RWPE1 (cell line): ENCODE measurements at regions not wholly inside any gene's neighbourhood (a gene's known extent, or its start where the extent isn't known, plus 50 kb on each side); places are given as distances from the start of the nearest gene placed in this dataset.

Experiments
- CTCF ChIA-PET: fragments of 350-600 bp; sonication (Branson Sonifier 250); formaldehyde crosslinking; extraction: SDS; loops from one replicate; lab custom pipeline; 2021; lab: Yijun Ruan, JAX
- POLR2A ChIA-PET: fragments of 400-600 bp; formaldehyde crosslinking; extraction: SDS; loops from one replicate; lab custom pipeline; 2020; ENCODE audit warnings: antibody characterized with exemption; ENCODE audit not compliant: low non-redundant PET; lab: Yijun Ruan, JAX
- DNase-seq: peaks from one replicate; pipeline ENCODE4 v3.0.0; 2012; ENCODE audit warnings: low spot score
- H3K27ac ChIP-seq: fragments of 450-650 bp; 2 replicates; pipeline ENCODE4 v1.5.1; 2017
- TF ChIP-seq, protein P1 (sequence below): fragments of 450-650 bp; conservative IDR thresholded peaks from 2 replicates; pipeline ENCODE4 v1.5.1; 2017; ENCODE audit warnings: low read depth, mild to moderate bottlenecking

DNA sequence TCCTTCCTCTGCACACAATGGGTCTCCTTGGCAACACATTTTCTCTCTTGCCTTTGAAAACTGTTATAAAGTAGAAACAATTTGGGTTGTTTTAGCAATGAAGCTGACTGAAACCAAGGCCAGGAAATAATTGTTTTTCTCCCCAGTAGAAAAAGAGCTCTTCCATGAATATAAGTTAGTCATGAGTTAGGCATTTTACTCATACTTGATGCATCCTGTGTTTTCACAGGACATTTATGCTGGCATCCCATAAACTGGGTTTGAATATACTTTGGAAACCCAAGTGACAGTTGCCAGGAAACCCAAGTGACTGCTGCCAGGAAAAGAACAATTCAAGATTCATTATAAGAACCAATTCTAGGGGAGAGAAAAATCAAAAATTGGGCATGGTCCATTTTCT is 128.6 kb upstream of the NPY2R start:
- POLR2A ChIA-PET: no interaction called here
- no peak for DNase-seq
- no peak overlapping the region for H3K27ac ChIP-seq
- TF ChIP-seq, protein P1, sequence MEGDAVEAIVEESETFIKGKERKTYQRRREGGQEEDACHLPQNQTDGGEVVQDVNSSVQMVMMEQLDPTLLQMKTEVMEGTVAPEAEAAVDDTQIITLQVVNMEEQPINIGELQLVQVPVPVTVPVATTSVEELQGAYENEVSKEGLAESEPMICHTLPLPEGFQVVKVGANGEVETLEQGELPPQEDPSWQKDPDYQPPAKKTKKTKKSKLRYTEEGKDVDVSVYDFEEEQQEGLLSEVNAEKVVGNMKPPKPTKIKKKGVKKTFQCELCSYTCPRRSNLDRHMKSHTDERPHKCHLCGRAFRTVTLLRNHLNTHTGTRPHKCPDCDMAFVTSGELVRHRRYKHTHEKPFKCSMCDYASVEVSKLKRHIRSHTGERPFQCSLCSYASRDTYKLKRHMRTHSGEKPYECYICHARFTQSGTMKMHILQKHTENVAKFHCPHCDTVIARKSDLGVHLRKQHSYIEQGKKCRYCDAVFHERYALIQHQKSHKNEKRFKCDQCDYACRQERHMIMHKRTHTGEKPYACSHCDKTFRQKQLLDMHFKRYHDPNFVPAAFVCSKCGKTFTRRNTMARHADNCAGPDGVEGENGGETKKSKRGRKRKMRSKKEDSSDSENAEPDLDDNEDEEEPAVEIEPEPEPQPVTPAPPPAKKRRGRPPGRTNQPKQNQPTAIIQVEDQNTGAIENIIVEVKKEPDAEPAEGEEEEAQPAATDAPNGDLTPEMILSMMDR: no peak
- CTCF ChIA-PET: no interaction called here

DNA sequence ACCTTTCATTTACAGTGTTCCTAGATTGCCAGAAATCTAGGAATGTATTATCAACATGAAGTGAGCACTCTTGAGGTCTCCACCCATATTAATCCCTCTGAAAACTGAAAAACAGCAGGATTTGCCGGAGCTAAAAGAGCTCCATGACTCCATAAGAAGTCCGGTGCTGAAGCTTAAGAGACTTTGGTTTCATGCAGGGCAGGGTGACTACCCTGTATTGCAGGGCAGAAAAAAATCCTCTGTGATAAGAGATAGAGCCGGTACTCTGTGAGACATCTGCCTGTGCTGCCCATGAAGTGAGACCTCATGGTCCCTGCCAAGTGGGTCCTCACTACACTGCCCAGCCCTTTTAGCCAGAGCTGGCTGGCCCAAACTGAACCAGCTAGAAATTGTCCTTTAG is 127.2 kb upstream of the NPY2R start:
- POLR2A ChIA-PET: no interaction called here
- TF ChIP-seq, protein P1: no peak
- CTCF ChIA-PET: no interaction called here
- no peak overlapping the region for H3K27ac ChIP-seq
- no peak for DNase-seq

DNA sequence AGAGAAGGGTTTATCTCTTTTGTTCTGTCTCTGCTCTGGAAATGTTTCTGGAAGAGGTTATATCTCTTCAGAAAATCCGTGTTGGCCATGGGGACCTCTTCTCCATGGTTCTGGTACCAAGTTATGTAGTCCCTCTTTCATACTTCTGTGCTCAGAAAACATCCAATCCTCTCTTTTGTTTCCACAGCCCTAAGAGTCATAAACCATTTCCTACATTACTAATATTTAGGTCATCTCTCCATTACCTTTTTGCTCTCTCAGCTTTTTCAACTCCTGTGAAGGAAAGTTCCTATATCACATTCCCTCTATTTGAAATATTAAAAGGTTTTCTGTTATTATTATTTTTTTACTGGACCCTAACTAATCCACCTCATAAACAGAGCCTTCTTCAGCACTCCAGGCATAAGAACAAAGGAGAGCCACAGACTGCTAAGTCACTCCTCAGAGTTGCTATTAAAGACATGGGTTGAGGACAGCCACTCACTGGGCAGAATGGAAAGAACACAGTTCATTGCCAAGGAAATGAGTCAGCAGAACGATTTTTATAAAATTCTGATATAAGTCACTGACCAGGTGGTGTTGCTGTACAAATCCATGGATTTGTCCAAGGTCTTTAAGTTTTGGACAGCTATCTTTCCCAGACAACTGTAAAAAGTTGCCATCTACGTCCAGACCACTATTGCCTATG is 122.4 kb upstream of the NPY2R start:
- no peak overlapping the region for H3K27ac ChIP-seq
- TF ChIP-seq, protein P1: no peak
- ChIA-PET POLR2A (no interaction called here), CTCF (no interaction called here)
- DNase-seq: no peak

DNA sequence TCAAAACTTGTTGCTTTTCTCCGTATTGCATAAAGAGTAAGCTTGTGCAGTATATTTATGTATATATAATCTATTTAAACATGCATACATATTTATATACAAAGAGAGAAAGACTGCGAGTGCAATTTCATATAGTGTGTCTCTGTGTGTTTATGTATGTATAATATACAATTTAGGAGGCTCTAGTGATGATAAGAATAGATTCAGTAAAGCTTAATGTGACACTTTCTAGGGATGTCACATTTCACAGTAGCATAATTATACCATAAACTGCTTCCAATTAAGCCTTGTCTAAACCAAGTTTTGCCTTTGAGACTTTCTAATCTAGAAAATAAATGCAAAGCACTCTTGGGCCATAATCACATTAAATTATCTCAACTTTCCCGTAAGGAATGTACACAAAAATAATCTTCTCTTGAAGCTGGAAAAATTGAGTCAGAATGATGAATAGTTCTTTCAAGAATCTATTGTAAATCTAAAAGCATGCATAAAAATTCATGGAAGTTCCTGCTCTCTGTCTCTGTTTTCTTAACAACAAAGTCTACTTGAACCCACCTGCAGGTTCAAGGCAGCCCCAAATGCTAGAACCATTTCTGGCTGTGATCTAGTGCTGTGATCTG is 114.1 kb upstream of the NPY2R start:
- POLR2A ChIA-PET: no interaction called here

DNA sequence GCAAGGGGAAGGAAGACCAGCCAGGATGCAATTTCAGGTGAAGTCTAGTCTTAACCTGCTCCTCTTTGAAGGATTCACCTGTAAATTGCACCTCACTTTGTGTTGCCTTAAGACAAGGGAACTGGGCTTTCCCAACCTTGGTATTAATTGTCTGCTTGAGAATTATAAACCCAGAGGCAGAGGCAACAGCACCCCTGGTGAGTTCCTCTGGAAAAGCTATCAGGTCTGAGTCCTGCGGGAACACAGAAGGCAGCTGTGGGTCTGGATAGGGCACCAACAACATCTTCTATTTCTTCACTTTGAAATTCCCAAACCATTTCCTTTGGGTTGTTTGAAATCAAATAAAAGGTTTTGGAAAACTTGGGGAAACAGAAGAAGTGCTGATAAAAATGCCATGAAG is 109.2 kb upstream of the NPY2R start:
- TF ChIP-seq, protein P1: no peak
- ChIA-PET CTCF (no interaction called here), POLR2A (no interaction called here)
- H3K27ac ChIP-seq: no peak overlapping the region
- no peak for DNase-seq

More for the DNA sequence above, 114.1 kb upstream of the NPY2R start:
- H3K27ac ChIP-seq: no peak overlapping the region
- TF ChIP-seq, protein P1: no peak
- CTCF ChIA-PET: interaction anchor here (0.7 kb wide), 1 partner anchor 21 kb away, joined by 3 read pairs; no protein-coding TSS in a partner anchor
- DNase-seq: no peak

DNA sequence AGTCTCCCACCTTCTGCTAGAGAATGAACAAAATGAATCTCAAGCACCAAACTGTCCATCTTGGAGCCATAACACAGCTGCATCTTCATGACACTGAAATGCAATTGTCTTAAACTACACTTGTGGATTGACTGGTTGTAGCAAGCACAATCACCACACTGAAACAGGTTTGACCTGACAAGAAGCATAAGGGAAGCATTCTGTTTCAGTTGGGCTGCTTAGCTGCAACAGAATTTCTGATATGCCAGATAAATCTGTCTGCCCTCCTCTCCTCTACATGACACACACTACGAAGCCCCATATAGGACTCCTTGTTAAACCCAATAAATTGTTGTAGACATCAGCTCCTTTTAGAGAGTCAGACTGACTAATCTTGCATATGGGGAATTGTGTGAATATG is 101.8 kb upstream of the NPY2R start:
- TF ChIP-seq, protein P1: no peak
- ChIA-PET CTCF (no interaction called here), POLR2A (no interaction called here)

More for the DNA sequence above, 101.8 kb upstream of the NPY2R start:
- no peak overlapping the region for H3K27ac ChIP-seq
- DNase-seq: no peak
